ENCODE measurements at regions not wholly inside any gene's neighbourhood (a gene's known extent, or its start where the extent isn't known, plus 50 kb on each side); places are given as distances from the start of the nearest gene placed in this dataset.

GRCh38 chr9:99682870-99683269 is 138.8 kb upstream of the NR4A3 start:
- Histone ChIP-seq H3K4me1 (ENCODE audit: control insufficient read depth, insufficient read depth, low read length) (no peaks in the 10 kb centered on the region), H3K9me3 (ENCODE audit: control insufficient read depth, low read length) (no peaks in the 10 kb centered on the region), H3K27ac (ENCODE audit: insufficient read depth, low read depth, low read length, poor library complexity, severe bottlenecking) (no peak overlapping the region), H3K4me3 (ENCODE audit: insufficient read depth, low read depth, low read length) (no peak overlapping the region), H3K27me3 (ENCODE audit: control insufficient read depth, insufficient read depth, low read length, poor library complexity, severe bottlenecking) (no peaks in the 10 kb centered on the region), H3K36me3 (ENCODE audit: control insufficient read depth, insufficient read depth, low read length) (no peaks in the 10 kb centered on the region)
- 85 to 86% methylated on average over 1 to 2 of the region's 2 CpGs for WGBS, 2 experiments

DNA sequence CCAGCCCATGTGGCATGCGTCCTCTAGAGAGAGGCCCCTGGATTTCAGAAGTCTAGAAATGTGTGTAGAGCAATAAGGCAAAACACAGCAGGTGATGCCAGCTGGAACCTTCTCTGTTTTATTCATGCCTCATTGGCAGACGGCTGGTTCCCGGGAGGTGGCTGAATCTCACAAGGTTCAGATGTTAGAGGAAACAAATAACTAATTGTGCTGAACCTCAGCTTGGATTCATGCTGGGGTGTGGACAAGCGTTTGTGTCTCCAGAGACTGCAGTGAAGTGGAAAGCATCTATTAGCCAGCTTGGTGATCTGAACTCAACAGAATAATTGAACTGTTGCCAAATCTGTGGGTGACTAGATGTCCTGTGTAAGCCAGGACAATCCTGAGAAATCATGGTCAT is 131.1 kb upstream of the NR4A3 start:
- Histone ChIP-seq H3K4me1 (ENCODE audit: control insufficient read depth, insufficient read depth, low read length) (no peaks in the 10 kb centered on the region), H3K27ac (ENCODE audit: insufficient read depth, low read depth, low read length, poor library complexity, severe bottlenecking) (no peak overlapping the region), H3K9me3 (ENCODE audit: control insufficient read depth, low read length) (no peaks in the 10 kb centered on the region), H3K4me3 (ENCODE audit: insufficient read depth, low read depth, low read length) (no peak overlapping the region), H3K36me3 (ENCODE audit: control insufficient read depth, insufficient read depth, low read length) (no peaks in the 10 kb centered on the region), H3K27me3 (ENCODE audit: control insufficient read depth, insufficient read depth, low read length, poor library complexity, severe bottlenecking) (no peaks in the 10 kb centered on the region)
- 35 to 37% methylated on average over 4 of the region's 4 CpGs for WGBS, 2 experiments

DNA sequence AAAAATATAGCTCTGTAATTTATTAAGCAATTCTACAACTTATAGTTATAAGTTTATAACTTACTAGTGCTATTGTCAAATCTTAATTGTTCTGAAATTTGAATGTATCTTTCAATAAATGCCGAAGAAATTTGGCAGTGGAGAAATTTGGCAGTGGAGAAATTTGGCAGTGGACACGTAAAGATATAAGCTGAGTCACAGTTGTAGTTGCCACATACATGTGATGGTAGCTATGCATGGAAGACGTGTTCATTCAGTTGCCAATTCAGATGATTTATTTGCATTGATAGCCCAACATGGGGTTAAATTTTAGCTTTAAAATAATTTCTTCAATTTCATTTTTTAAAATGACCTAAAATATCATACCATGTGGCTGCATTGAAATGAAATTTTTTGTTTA is 127.8 kb upstream of the NR4A3 start:
- H3K4me3 ChIP-seq (ENCODE audit: insufficient read depth, low read depth, low read length) = no peak overlapping the region
- H3K4me1 ChIP-seq (ENCODE audit: control insufficient read depth, insufficient read depth, low read length) = no peaks in the 10 kb centered on the region
- 94 to 99% methylated on average over 3 of the region's 3 CpGs for WGBS, 2 experiments
- H3K27ac ChIP-seq (ENCODE audit: insufficient read depth, low read depth, low read length, poor library complexity, severe bottlenecking) = no peak overlapping the region
- H3K36me3 ChIP-seq (ENCODE audit: control insufficient read depth, insufficient read depth, low read length) = no peaks in the 10 kb centered on the region
- H3K9me3 ChIP-seq (ENCODE audit: control insufficient read depth, low read length) = no peaks in the 10 kb centered on the region
- H3K27me3 ChIP-seq (ENCODE audit: control insufficient read depth, insufficient read depth, low read length, poor library complexity, severe bottlenecking) = no peaks in the 10 kb centered on the region

- no peak overlapping the region for H3K27ac ChIP-seq (ENCODE audit: insufficient read depth, low read depth, low read length, poor library complexity, severe bottlenecking)
- WGBS, 2 experiments = 96 to 97% methylated on average over 1 of the region's 1 CpG
- H3K4me1 ChIP-seq (ENCODE audit: control insufficient read depth, insufficient read depth, low read length) = no peaks in the 10 kb centered on the region
- no peaks in the 10 kb centered on the region for H3K27me3 ChIP-seq (ENCODE audit: control insufficient read depth, insufficient read depth, low read length, poor library complexity, severe bottlenecking)
- H3K4me3 ChIP-seq (ENCODE audit: insufficient read depth, low read depth, low read length) = no peak overlapping the region
- H3K36me3 ChIP-seq (ENCODE audit: control insufficient read depth, insufficient read depth, low read length) = no peaks in the 10 kb centered on the region
- H3K9me3 ChIP-seq (ENCODE audit: control insufficient read depth, low read length) = no peaks in the 10 kb centered on the region
Measured at GRCh38 chr9:99694393-99694792, 127.3 kb upstream of the NR4A3 start.

DNA sequence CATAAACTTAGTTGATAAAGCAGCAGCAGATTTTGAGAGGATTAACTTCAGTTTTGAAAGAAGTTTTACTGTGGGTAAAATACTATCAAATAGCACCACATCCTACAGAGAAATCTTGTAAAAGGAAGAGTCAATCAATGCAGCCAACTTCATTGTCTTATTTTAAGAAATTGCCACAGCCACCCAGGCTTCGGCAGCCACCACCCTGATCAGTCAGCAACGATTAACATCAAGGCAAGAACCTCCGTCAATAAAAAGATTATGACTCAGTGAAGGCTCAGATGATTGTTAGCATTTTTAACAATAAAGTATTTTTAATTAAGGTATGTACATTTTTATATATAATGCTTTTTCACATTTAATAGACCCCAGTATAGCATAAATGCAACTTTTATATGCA is 122.3 kb upstream of the NR4A3 start:
- Histone ChIP-seq H3K4me3 (ENCODE audit: insufficient read depth, low read depth, low read length) (no peak overlapping the region), H3K9me3 (ENCODE audit: control insufficient read depth, low read length) (no peaks in the 10 kb centered on the region), H3K36me3 (ENCODE audit: control insufficient read depth, insufficient read depth, low read length) (no peaks in the 10 kb centered on the region), H3K27ac (ENCODE audit: insufficient read depth, low read depth, low read length, poor library complexity, severe bottlenecking) (no peak overlapping the region), H3K4me1 (ENCODE audit: control insufficient read depth, insufficient read depth, low read length) (no peaks in the 10 kb centered on the region), H3K27me3 (ENCODE audit: control insufficient read depth, insufficient read depth, low read length, poor library complexity, severe bottlenecking) (no peaks in the 10 kb centered on the region)
- 92 to 99% methylated on average over 2 to 3 of the region's 3 CpGs for WGBS, 2 experiments

DNA sequence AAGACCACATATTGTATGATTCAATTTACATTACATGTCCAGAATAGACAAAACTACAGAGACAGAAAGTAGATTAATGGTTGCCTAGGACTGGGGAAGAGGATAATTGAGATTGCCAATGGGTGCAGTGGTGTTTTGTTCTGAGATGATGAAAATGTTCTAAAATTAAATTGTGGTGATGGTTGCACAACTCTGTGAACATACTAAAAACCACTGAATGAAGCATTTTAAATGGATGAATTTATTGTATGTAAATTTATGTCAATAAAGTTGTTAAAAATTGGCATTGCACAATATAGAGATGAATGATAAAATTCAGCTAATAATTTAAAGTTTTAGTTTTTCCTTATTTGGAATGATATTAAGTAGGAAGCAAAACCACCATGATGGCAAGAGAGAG is 109.5 kb upstream of the NR4A3 start:
- Histone ChIP-seq H3K27me3 (ENCODE audit: control insufficient read depth, insufficient read depth, low read length, poor library complexity, severe bottlenecking) (no peaks in the 10 kb centered on the region), H3K4me1 (ENCODE audit: control insufficient read depth, insufficient read depth, low read length) (no peaks in the 10 kb centered on the region), H3K9me3 (ENCODE audit: control insufficient read depth, low read length) (no peaks in the 10 kb centered on the region), H3K27ac (ENCODE audit: insufficient read depth, low read depth, low read length, poor library complexity, severe bottlenecking) (no peak overlapping the region), H3K36me3 (ENCODE audit: control insufficient read depth, insufficient read depth, low read length) (no peaks in the 10 kb centered on the region), H3K4me3 (ENCODE audit: insufficient read depth, low read depth, low read length) (no peak overlapping the region)

- 84 to 88% methylated on average over 2 of the region's 3 CpGs for WGBS, 2 experiments
- no peaks in the 10 kb centered on the region for H3K9me3 ChIP-seq (ENCODE audit: control insufficient read depth, low read length)
- no peaks in the 10 kb centered on the region for H3K27me3 ChIP-seq (ENCODE audit: control insufficient read depth, insufficient read depth, low read length, poor library complexity, severe bottlenecking)
- H3K36me3 ChIP-seq (ENCODE audit: control insufficient read depth, insufficient read depth, low read length) = no peaks in the 10 kb centered on the region
- H3K4me1 ChIP-seq (ENCODE audit: control insufficient read depth, insufficient read depth, low read length) = no peaks in the 10 kb centered on the region
- no peak overlapping the region for H3K27ac ChIP-seq (ENCODE audit: insufficient read depth, low read depth, low read length, poor library complexity, severe bottlenecking)
- no peak overlapping the region for H3K4me3 ChIP-seq (ENCODE audit: insufficient read depth, low read depth, low read length)
Measured at GRCh38 chr9:99713838-99714306, 107.8 kb upstream of the NR4A3 start.

GRCh38 chr9:99718631-99719030 is 103.1 kb upstream of the NR4A3 start:
- H3K27me3 ChIP-seq (ENCODE audit: control insufficient read depth, insufficient read depth, low read length, poor library complexity, severe bottlenecking) = no peaks in the 10 kb centered on the region
- H3K9me3 ChIP-seq (ENCODE audit: control insufficient read depth, low read length) = no peaks in the 10 kb centered on the region
- H3K4me1 ChIP-seq (ENCODE audit: control insufficient read depth, insufficient read depth, low read length) = no peaks in the 10 kb centered on the region
- no peak overlapping the region for H3K27ac ChIP-seq (ENCODE audit: insufficient read depth, low read depth, low read length, poor library complexity, severe bottlenecking)
- H3K4me3 ChIP-seq (ENCODE audit: insufficient read depth, low read depth, low read length) = no peak overlapping the region
- no peaks in the 10 kb centered on the region for H3K36me3 ChIP-seq (ENCODE audit: control insufficient read depth, insufficient read depth, low read length)

DNA sequence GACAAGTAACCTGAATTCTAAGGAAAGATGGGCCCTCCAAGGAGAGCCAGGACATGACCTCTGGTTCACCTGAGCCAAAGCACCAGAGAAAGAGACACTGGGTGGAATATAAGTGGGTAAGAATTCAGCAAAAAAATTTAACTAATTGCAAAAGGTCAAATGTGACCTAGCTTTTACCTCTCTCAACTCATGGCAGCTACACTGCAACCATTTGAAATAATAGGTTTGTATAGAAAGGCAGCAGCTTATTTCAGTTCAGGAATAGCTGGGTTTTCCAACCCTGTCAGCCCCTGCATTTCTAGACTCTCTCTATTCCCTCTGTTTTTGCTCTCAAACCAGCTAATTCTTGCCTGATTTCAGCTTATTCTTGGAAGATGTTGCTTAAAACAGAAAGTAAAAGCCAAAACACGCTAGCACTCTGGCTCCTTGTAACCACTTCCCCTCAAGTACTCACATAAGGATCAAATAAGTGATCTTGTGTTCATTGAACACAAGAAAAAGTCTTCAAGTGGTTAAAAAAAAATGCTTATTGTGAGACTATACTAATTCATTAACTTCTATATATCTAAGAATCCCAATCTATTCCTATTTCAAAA is 101.1 kb upstream of the NR4A3 start:
- H3K27ac ChIP-seq (ENCODE audit: insufficient read depth, low read depth, low read length, poor library complexity, severe bottlenecking) = no peak overlapping the region
- no peak overlapping the region for H3K4me3 ChIP-seq (ENCODE audit: insufficient read depth, low read depth, low read length)
- no peaks in the 10 kb centered on the region for H3K36me3 ChIP-seq (ENCODE audit: control insufficient read depth, insufficient read depth, low read length)
- H3K9me3 ChIP-seq (ENCODE audit: control insufficient read depth, low read length) = no peaks in the 10 kb centered on the region
- 100% methylated on average over 1 of the region's 1 CpG for WGBS, 2 experiments
- H3K4me1 ChIP-seq (ENCODE audit: control insufficient read depth, insufficient read depth, low read length) = no peaks in the 10 kb centered on the region
- H3K27me3 ChIP-seq (ENCODE audit: control insufficient read depth, insufficient read depth, low read length, poor library complexity, severe bottlenecking) = no peaks in the 10 kb centered on the region

DNA sequence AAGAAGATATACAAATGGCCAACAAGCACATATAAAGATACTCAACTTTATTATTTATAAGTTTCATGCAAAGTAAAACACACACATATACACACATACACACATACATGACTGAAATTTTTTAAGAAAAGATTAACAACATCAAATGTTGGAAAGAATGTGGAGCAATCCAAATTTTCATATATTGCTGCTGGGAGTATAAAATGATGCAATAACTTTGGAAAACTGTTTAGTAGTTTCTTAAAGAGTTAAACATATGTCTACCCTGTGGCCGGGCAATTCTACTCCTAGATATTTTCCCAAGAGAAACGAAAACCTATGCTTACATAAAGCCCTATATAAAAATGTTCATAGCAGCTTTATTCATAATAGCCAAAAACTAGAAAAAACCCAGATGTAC is 99.8 kb upstream of the NR4A3 start:
- H3K4me3 ChIP-seq (ENCODE audit: insufficient read depth, low read depth, low read length) = no peak overlapping the region
- no peaks in the 10 kb centered on the region for H3K9me3 ChIP-seq (ENCODE audit: control insufficient read depth, low read length)
- WGBS, 2 experiments = 94 to 95% methylated on average over 2 of the region's 2 CpGs
- H3K27me3 ChIP-seq (ENCODE audit: control insufficient read depth, insufficient read depth, low read length, poor library complexity, severe bottlenecking) = no peaks in the 10 kb centered on the region
- H3K27ac ChIP-seq (ENCODE audit: insufficient read depth, low read depth, low read length, poor library complexity, severe bottlenecking) = no peak overlapping the region
- no peaks in the 10 kb centered on the region for H3K36me3 ChIP-seq (ENCODE audit: control insufficient read depth, insufficient read depth, low read length)
- no peaks in the 10 kb centered on the region for H3K4me1 ChIP-seq (ENCODE audit: control insufficient read depth, insufficient read depth, low read length)

- Histone ChIP-seq H3K27me3 (ENCODE audit: control insufficient read depth, insufficient read depth, low read length, poor library complexity, severe bottlenecking) (no peaks in the 10 kb centered on the region), H3K27ac (ENCODE audit: insufficient read depth, low read depth, low read length, poor library complexity, severe bottlenecking) (no peak overlapping the region), H3K4me1 (ENCODE audit: control insufficient read depth, insufficient read depth, low read length) (no peaks in the 10 kb centered on the region), H3K36me3 (ENCODE audit: control insufficient read depth, insufficient read depth, low read length) (no peaks in the 10 kb centered on the region), H3K4me3 (ENCODE audit: insufficient read depth, low read depth, low read length) (no peak overlapping the region), H3K9me3 (ENCODE audit: control insufficient read depth, low read length) (no peaks in the 10 kb centered on the region)
- WGBS, 2 experiments = 17 to 36% methylated on average over 1 to 2 of the region's 2 CpGs
Measured at GRCh38 chr9:99722877-99723276, 98.8 kb upstream of the NR4A3 start.

Measured in ectodermal cell (in vitro differentiated cells).